KMS-11 (cell line): ENCODE measurements at regions not wholly inside any gene's neighbourhood (a gene's known extent, or its start where the extent isn't known, plus 50 kb on each side); places are given as distances from the start of the nearest gene placed in this dataset.

Experiments
- H2AFZ ChIP-seq: fragments of 200-600 bp; sonication (generic); 2 replicates; pipeline ENCODE4 v1.6.1; 2016; ENCODE audit warnings: antibody characterized with exemption, mixed run types, low read depth
- H3K27ac ChIP-seq: fragments of 200-600 bp; sonication (generic); 2 replicates; pipeline ENCODE4 v1.6.1; 2016; ENCODE audit warnings: mild to moderate bottlenecking, mixed run types
- H3K27me3 ChIP-seq: fragments of 200-600 bp; sonication (generic); 2 replicates; pipeline ENCODE4 v1.6.1; 2017; ENCODE audit warnings: mild to moderate bottlenecking, low read depth, mixed run types, moderate library complexity; ENCODE audit not compliant: insufficient read depth
- H3K36me3 ChIP-seq: fragments of 200-600 bp; sonication (generic); 2 replicates; pipeline ENCODE4 v1.6.1; 2017; ENCODE audit warnings: mild to moderate bottlenecking, mixed run types; ENCODE audit not compliant: insufficient read depth
- H3K4me1 ChIP-seq: fragments of 200-600 bp; sonication (generic); 2 replicates; pipeline ENCODE4 v1.6.1; 2016; ENCODE audit warnings: mild to moderate bottlenecking, low read depth, mixed run types; ENCODE audit not compliant: poor library complexity, severe bottlenecking
- H3K4me2 ChIP-seq: fragments of 200-600 bp; sonication (generic); 2 replicates; pipeline ENCODE4 v1.7.0; 2016; ENCODE audit warnings: mild to moderate bottlenecking, mixed run types
- H3K4me3 ChIP-seq: fragments of 200-600 bp; sonication (generic); IDR thresholded peaks from 2 replicates; pipeline ENCODE4 v1.6.1; 2017; ENCODE audit warnings: low read depth, low read length, mixed read lengths; ENCODE audit not compliant: insufficient read depth
- H3K79me2 ChIP-seq: fragments of 200-600 bp; sonication (generic); 2 replicates; pipeline ENCODE4 v1.6.1; 2016; ENCODE audit warnings: low read depth, mixed run types; ENCODE audit not compliant: insufficient read depth
- H3K9ac ChIP-seq: fragments of 200-600 bp; sonication (generic); 2 replicates; pipeline ENCODE4 v1.6.1; 2016; ENCODE audit warnings: mild to moderate bottlenecking, mixed run types
- H4K20me1 ChIP-seq: fragments of 200-600 bp; sonication (generic); 2 replicates; pipeline ENCODE4 v1.6.1; 2016; ENCODE audit warnings: mild to moderate bottlenecking, mixed run types; ENCODE audit not compliant: insufficient read depth
- CTCF ChIP-seq: fragments of 200-600 bp; sonication (generic); conservative IDR thresholded peaks from 2 replicates; pipeline ENCODE4 v1.6.1; 2017; ENCODE audit warnings: low read depth, mild to moderate bottlenecking, antibody characterized with exemption, low read length, moderate library complexity, mixed read lengths

GRCh38 chr4:27272217-27272616, 411.6 kb downstream of the STIM2 start:
- Histone ChIP-seq H2AFZ (no peak overlapping the region), H3K4me1 (no peaks in the 10 kb centered on the region), H3K9ac (no peak overlapping the region), H3K27me3 (no peaks in the 10 kb centered on the region), H4K20me1 (no peaks in the 10 kb centered on the region), H3K4me2 (no peak overlapping the region), H3K36me3 (no peaks in the 10 kb centered on the region), H3K4me3 (no peak overlapping the region), H3K79me2 (no peaks in the 10 kb centered on the region), H3K27ac (no peak overlapping the region)
- TF ChIP-seq CTCF = no peak

- H3K9ac ChIP-seq = no peak overlapping the region
- no peak overlapping the region for H3K4me3 ChIP-seq
- no peaks in the 10 kb centered on the region for H4K20me1 ChIP-seq
- no peak overlapping the region for H3K27ac ChIP-seq
- no peaks in the 10 kb centered on the region for H3K79me2 ChIP-seq
- H3K4me2 ChIP-seq = no peak overlapping the region
- no peaks in the 10 kb centered on the region for H3K27me3 ChIP-seq
- no peak for TF ChIP-seq CTCF
- H3K36me3 ChIP-seq = no peaks in the 10 kb centered on the region
- no peaks in the 10 kb centered on the region for H3K4me1 ChIP-seq
- H2AFZ ChIP-seq = no peak overlapping the region
These were observed 415.8 kb downstream of the STIM2 start for GRCh38 chr4:27276307-27277073.

GRCh38 chr4:27278615-27279375, 418.2 kb downstream of the STIM2 start:
- Histone ChIP-seq H3K4me2 (no peak overlapping the region), H3K79me2 (no peaks in the 10 kb centered on the region), H3K27me3 (no peaks in the 10 kb centered on the region), H3K9ac (no peak overlapping the region), H3K4me1 (no peaks in the 10 kb centered on the region), H3K4me3 (no peak overlapping the region), H4K20me1 (no peaks in the 10 kb centered on the region), H3K36me3 (no peaks in the 10 kb centered on the region), H2AFZ (no peak overlapping the region), H3K27ac (no peak overlapping the region)
- TF ChIP-seq CTCF = no peak

GRCh38 chr4:27288496-27288895, 427.9 kb downstream of the STIM2 start:
- Histone ChIP-seq H3K27ac (no peak overlapping the region), H4K20me1 (no peaks in the 10 kb centered on the region), H3K27me3 (no peaks in the 10 kb centered on the region), H3K4me1 (no peaks in the 10 kb centered on the region), H3K9ac (no peak overlapping the region), H3K79me2 (no peaks in the 10 kb centered on the region), H3K4me3 (no peak overlapping the region), H3K4me2 (no peak overlapping the region), H3K36me3 (no peaks in the 10 kb centered on the region), H2AFZ (no peak overlapping the region)
- TF ChIP-seq CTCF = no peak
